ENCODE measurements at regions not wholly inside any gene's neighbourhood (a gene's known extent, or its start where the extent isn't known, plus 50 kb on each side); places are given as distances from the start of the nearest gene placed in this dataset.

DNA sequence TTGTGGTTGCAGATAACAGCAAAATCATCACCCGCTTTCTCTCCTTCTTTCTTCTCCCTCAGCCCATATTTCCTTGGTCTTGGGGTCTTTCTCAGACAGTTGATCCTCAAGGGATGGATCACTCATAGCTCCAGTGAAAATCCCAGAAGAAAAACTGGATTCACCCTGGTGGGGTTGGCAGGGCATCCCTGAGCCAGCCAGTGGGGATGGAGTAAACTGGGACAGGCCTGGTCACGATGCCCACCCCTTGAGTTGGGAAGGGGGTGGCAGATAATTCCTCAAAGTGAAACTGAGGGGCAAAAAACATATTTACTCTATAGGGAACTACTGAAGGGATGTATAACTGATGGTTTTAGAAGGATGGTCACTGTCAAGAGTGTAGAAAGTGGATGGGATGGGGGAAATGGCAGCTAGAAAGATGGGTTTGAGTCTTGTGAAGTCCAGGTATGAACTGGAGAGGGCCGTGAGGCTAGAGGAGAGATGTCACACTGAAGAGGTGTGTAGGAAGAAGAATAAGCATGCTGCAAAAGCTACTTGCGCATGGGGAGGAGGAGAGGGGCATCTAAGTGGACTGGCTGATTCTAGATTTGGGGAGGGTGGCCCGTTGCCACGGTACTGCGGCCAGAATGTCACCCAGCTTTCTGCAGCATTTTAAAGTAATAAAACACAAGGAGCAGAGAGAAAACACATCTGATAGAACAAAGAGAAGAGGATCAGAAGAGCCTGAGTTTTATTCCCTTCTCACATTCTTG, 162.8 kb downstream of the PJA2 start:
- RAD21 ChIA-PET (ENCODE audit: unreplicated experiment): no interaction called here
- 65% methylated on average over 7 of the region's 7 CpGs for WGBS (ENCODE audit: insufficient coverage, insufficient replicate concordance, low lambda C conversion rate, missing lambda C conversion rate)
- FAIRE-seq (no peak), ATAC-seq (no peak), DNase-seq (ENCODE audit: low read depth, low spot score) (no peak)
- SMC1A ChIA-PET (ENCODE audit: uncharacterized antibody, unreplicated experiment): no interaction called here
- Histone ChIP-seq H4K20me1 (ENCODE audit: control insufficient read depth, insufficient read depth) (no peaks in the 10 kb centered on the region), H3K79me2 (ENCODE audit: control insufficient read depth, insufficient read depth, low read length) (no peaks in the 10 kb centered on the region), H2AFZ (ENCODE audit: control insufficient read depth, low read depth, low read length) (no peak overlapping the region), H3K4me1 (ENCODE audit: control insufficient read depth, insufficient read depth, low read length) (peaks cover 12% of the 10 kb centered on the region), H3K9ac (ENCODE audit: control insufficient read depth, insufficient read depth, low read length) (no peak overlapping the region), H3K4me3 (no peak overlapping the region), H3K27me3 (replicated peaks in 1 of 2; ENCODE audit: control insufficient read depth in 2 of 2, insufficient read depth in 2 of 2, low read length in 1 of 2) (no peaks in the 10 kb centered on the region), H3K36me3 (ENCODE audit: control insufficient read depth in 2 of 2, insufficient read depth in 2 of 2, low read length in 1 of 2) (no peaks in the 10 kb centered on the region), H3K4me2 (ENCODE audit: control insufficient read depth, insufficient read depth) (no peak overlapping the region), H3K9me3 (replicated peaks; ENCODE audit: control insufficient read depth, insufficient read depth, low read length) (peaks cover 10% of the 10 kb centered on the region; the same call in 2 of the 3 replicates), H3K27ac (ENCODE audit: control insufficient read depth, insufficient read depth) (no peak overlapping the region)
- no peak for TF ChIP-seq CBX5 (IDR thresholded peaks at IDR 0.05; ENCODE audit: low read depth)
- no peak for TF ChIP-seq HDGF (IDR thresholded peaks at IDR 0.05)
- no peak for TF ChIP-seq PML (IDR thresholded peaks at IDR 0.05; ENCODE audit: low read length)
- TF ChIP-seq IRF4 (IDR thresholded peaks at IDR 0.05; ENCODE audit: low read depth, low read length): no peak
- no peak for TF ChIP-seq ESRRA (IDR thresholded peaks at IDR 0.05; ENCODE audit: low read length)
- TF ChIP-seq EZH2 (IDR thresholded peaks at IDR 0.05; ENCODE audit: borderline replicate concordance, control insufficient read depth, low read depth, low read length): no peak
- no peak for TF ChIP-seq POU2F2 (IDR thresholded peaks at IDR 0.05; ENCODE audit: borderline replicate concordance, low read depth, low read length)
- TF ChIP-seq MXI1 (IDR thresholded peaks at IDR 0.05; ENCODE audit: low read depth, low read length): no peak
- no peak for TF ChIP-seq CBFB (IDR thresholded peaks at IDR 0.05; ENCODE audit: low read depth)
- no peak for TF ChIP-seq NBN (IDR thresholded peaks at IDR 0.05)
- no peak for TF ChIP-seq CEBPB (IDR thresholded peaks at IDR 0.05; ENCODE audit: borderline replicate concordance in 1 of 2, low read depth in 2 of 2, low read length in 2 of 2)
- no peak for TF ChIP-seq CBX3 (IDR thresholded peaks at IDR 0.05; ENCODE audit: borderline replicate concordance, low read depth)
- TF ChIP-seq SREBF2 (IDR thresholded peaks at IDR 0.05; ENCODE audit: low read length): no peak
- no peak for TF ChIP-seq CHD1 (IDR thresholded peaks at IDR 0.05; ENCODE audit: low read depth, low read length)
- TF ChIP-seq, protein P1, sequence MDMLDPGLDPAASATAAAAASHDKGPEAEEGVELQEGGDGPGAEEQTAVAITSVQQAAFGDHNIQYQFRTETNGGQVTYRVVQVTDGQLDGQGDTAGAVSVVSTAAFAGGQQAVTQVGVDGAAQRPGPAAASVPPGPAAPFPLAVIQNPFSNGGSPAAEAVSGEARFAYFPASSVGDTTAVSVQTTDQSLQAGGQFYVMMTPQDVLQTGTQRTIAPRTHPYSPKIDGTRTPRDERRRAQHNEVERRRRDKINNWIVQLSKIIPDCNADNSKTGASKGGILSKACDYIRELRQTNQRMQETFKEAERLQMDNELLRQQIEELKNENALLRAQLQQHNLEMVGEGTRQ (IDR thresholded peaks at IDR 0.05; ENCODE audit: borderline replicate concordance, low read depth, low read length): no peak
- intact Hi-C loops (cut with micrococcal nuclease; ENCODE audit: unreplicated experiment): no loop called here
- BruUV-seq (replicated peaks): no TSS peak
- POLR2A ChIA-PET: no interaction called here
- CTCF ChIA-PET: no interaction called here
- in situ Hi-C loops (cut with MboI): no loop called here
